Activated T-helper 1 cell treated with anti-CD3 and anti-CD28 coated beads, Interleukin-12 subunit alpha, Interleukin-12 subunit beta, Interleukin-2, Interleukin-4 antibody, amounts not matched to agents 30 ng/mL and 10 ng/mL and 1 ng/mL, durations not matched to agents 14 hours and 24 hours and 36 hours (primary cell): ENCODE measurements at regions not wholly inside any gene's neighbourhood (a gene's known extent, or its start where the extent isn't known, plus 50 kb on each side); places are given as distances from the start of the nearest gene placed in this dataset.

Experiments
- DNase-seq: peaks from one replicate; pipeline ENCODE4 v3.0.0; 2021; ENCODE audit warnings: low spot score
- H3K27ac Mint-ChIP-seq: one replicate; pipeline ENCODE4 v1.8.0; 2021; ENCODE audit warnings: mild to moderate bottlenecking, mixed read lengths
- H3K27me3 Mint-ChIP-seq: one replicate; pipeline ENCODE4 v1.8.0; 2022; ENCODE audit warnings: mild to moderate bottlenecking, moderate library complexity, mixed read lengths; ENCODE audit not compliant: insufficient read depth
- H3K36me3 Mint-ChIP-seq: one replicate; pipeline ENCODE4 v1.8.0; 2021; ENCODE audit warnings: low read depth, mixed read lengths
- H3K4me1 Mint-ChIP-seq: one replicate; pipeline ENCODE4 v1.8.0; 2021; ENCODE audit warnings: low read depth, mixed read lengths
- H3K4me3 Mint-ChIP-seq: one replicate; pipeline ENCODE4 v1.8.0; 2021; ENCODE audit warnings: mild to moderate bottlenecking, moderate library complexity, mixed read lengths
- H3K9me3 Mint-ChIP-seq: one replicate; pipeline ENCODE4 v1.8.0; 2021; ENCODE audit warnings: mixed read lengths
- intact Hi-C: fragments of 100-400 bp; cut with micrococcal nuclease; formaldehyde crosslinking; loops from one replicate; pipeline ENCODE4 v1.15.1; 2024

DNA sequence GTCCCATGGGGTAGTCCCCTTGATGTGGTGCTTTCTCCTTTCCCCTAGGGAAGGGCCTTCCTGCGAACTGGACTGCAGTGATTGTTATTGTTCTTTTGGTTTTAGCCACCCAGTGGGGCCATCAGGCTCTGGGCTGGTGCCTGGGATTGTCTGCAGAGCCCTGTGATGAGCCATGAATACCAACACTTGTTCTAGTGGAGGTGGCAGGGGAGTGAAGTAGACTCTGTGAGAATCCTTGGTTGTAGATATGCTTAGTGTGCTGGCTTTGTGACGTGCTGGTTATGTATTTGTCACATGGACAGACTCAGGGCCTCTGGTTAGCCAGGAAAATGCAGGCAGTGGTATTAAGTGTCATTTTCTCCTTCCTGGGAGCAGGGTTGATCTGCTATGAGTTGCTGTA is 51.8 kb upstream of the NDUFB4 start:
- Mint-ChIP-seq H3K4me1 (no peaks in the 10 kb centered on the region), H3K36me3 (no peaks in the 10 kb centered on the region), H3K27ac (no peak overlapping the region), H3K27me3 (peaks cover 2% of the 10 kb centered on the region), H3K9me3 (peaks cover 31% of the 10 kb centered on the region), H3K4me3 (no peak overlapping the region)
- DNase-seq, result no peak
- intact Hi-C loops, result no loop called here

DNA sequence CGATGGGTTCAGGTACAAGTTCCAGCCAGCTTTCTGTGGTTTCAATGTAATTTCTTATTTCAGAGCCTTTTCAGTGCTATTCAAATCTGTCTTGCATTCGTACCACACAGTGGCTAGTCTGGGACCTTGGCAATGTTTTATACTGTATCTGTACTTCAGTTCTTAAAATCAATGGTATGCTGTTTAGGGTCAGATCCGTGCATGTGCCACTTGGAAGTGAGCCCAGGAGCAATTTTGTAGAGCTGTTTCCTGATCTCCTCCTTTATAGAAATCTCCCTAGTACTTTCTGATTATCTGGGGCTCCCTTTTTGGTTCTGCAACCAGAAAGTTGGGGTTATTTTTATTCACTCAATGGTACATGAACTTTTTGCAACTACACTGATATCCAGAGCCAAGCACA is 59.5 kb upstream of the NDUFB4 start:
- Mint-ChIP-seq H3K27me3 (peaks cover 11% of the 10 kb centered on the region), H3K4me3 (no peak overlapping the region), H3K4me1 (no peaks in the 10 kb centered on the region), H3K36me3 (no peaks in the 10 kb centered on the region), H3K27ac (no peak overlapping the region), H3K9me3 (peaks cover 34% of the 10 kb centered on the region)
- no peak for DNase-seq
- intact Hi-C loops, result no loop called here

DNA sequence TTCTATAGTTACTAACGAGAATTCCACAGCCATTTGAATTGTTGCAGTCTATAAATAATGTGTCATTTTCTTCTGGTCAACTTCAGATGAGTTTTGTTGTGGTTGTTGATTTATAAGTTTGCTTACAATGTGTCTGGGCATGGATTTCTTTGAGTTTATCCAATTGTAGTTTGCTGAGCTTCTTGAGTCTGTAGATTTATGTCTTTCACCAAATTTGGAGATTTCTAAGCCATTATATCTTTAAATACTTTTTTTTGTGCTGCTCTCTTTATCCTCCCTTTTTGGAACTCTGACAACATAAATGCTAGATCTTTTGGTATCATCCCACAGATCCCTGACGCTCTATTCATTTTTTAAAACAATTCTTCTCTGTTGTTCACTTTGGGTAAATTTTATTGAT is 63.2 kb upstream of the NDUFB4 start:
- H3K4me1 Mint-ChIP-seq, result peaks cover 8% of the 10 kb centered on the region
- DNase-seq, result no peak
- intact Hi-C loops, result no loop called here
- H3K27me3 Mint-ChIP-seq, result peaks cover 15% of the 10 kb centered on the region
- H3K36me3 Mint-ChIP-seq, result no peaks in the 10 kb centered on the region
- H3K4me3 Mint-ChIP-seq, result no peak overlapping the region
- H3K9me3 Mint-ChIP-seq, result peaks cover 7% of the 10 kb centered on the region
- H3K27ac Mint-ChIP-seq, result no peak overlapping the region

DNA sequence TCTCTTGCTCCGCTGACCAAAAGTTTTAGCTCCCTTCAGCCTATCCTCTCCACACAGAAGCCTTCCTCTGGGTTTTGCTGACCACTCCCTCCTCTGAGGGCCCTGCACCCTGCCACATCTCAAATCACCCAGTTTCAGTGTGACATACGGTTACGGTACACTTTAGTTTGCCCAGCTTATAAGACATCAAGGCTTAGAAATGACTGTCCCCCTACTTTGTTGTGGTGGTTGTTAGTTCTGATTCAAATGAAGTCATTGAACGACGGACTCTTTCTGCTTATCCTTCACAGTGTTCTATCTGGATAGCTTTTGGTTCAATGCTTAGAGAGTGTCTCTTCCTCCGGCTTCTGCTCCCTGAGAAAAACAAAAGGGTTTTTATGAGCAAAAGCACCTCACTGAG is 68.0 kb upstream of the NDUFB4 start:
- intact Hi-C loops, result no loop called here
- H3K4me1 Mint-ChIP-seq, result peaks cover 23% of the 10 kb centered on the region
- no peak overlapping the region for H3K4me3 Mint-ChIP-seq
- H3K9me3 Mint-ChIP-seq, result peaks cover 5% of the 10 kb centered on the region
- H3K36me3 Mint-ChIP-seq, result no peaks in the 10 kb centered on the region
- H3K27me3 Mint-ChIP-seq, result peaks cover 15% of the 10 kb centered on the region
- peak overlapping the region; percentile 16 for H3K27ac Mint-ChIP-seq
- DNase-seq, result no peak

DNA sequence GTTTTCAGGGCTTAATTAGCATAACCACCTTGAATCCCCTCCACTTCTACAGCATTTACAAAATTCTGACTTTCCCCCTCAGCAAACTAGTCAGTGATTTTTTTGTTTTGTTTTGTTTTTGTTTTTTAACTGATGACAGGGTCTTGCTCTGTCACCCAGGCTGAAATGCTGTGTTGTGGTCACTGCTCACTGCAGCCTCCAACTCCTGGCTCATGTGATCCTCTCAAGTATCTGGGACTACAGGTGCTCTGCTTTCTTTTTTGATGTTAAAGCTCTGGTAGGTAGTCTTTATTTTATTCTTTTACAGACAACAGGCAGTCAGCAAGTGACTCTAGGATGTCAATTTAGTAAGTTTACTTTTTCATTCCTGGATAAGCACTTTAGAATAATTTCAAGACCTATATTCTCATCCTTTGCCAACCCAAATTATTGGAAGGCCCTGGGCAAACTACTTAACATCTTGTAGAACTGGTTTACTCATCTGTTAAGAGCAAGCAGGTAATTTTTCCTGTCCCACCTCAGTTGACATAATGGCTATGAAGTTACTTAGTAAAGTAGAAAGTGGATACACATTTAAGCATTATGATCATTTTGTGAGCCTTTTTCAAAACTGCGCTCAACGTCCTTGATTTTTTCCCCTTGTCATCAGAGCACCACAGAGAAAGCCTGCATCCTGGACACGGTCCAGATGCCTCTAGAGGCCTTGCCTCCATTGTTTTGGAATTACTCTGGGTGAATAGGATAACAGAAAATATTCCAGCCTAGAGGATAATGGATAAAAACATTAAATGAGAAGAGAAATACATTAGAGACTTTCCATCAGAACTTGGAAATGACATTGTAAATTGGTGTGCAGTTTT is 69.9 kb upstream of the NDUFB4 start:
- peaks cover 23% of the 10 kb centered on the region for H3K4me1 Mint-ChIP-seq
- H3K27ac Mint-ChIP-seq, result no peak overlapping the region
- no peak overlapping the region for H3K4me3 Mint-ChIP-seq
- no peaks in the 10 kb centered on the region for H3K36me3 Mint-ChIP-seq
- H3K27me3 Mint-ChIP-seq, result peaks cover 8% of the 10 kb centered on the region
- intact Hi-C loops, result no loop called here
- no peak for DNase-seq
- H3K9me3 Mint-ChIP-seq, result no peaks in the 10 kb centered on the region

DNA sequence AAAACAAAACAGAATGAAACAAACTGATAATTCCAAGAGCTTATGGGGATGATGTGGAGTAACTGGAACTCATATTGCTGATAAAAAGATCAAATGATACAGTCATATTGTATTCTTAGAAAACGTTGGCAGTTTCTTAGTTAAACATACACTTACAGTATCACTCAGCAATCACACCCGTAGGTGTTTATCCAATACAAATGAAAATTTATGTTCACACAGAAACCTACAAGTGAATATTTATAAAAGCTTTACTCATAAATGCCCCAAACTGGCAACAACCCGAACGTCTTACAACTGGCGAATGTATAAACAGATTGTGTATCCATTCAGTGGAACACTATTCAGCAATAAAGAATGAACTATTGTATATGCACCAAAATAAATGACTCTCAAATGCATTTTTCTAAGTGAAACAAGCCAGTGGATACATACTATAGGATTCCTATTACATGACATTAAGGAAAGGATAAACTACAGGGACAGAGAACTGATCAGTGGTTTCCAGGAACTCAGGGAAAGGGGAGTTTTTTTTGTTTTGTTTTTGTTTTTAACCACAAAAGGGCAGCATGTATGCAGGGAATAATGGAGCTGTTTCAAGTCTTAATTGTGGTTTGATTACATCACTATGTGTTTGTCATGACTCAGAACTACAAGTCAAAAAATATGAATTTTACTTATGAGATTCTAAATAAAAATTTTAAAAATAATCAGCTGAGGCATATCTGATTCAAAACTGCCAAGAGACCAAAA is 71.8 kb upstream of the NDUFB4 start:
- no peak for DNase-seq
- no peak overlapping the region for H3K4me3 Mint-ChIP-seq
- peaks cover 23% of the 10 kb centered on the region for H3K4me1 Mint-ChIP-seq
- H3K9me3 Mint-ChIP-seq, result no peaks in the 10 kb centered on the region
- no peaks in the 10 kb centered on the region for H3K36me3 Mint-ChIP-seq
- peak overlapping the region; percentile 30 for H3K27ac Mint-ChIP-seq
- H3K27me3 Mint-ChIP-seq, result peaks cover 3% of the 10 kb centered on the region
- intact Hi-C loops, result loop anchor here (5.0 kb wide), 1 partner anchor 187 kb away; no protein-coding TSS in a partner anchor

DNA sequence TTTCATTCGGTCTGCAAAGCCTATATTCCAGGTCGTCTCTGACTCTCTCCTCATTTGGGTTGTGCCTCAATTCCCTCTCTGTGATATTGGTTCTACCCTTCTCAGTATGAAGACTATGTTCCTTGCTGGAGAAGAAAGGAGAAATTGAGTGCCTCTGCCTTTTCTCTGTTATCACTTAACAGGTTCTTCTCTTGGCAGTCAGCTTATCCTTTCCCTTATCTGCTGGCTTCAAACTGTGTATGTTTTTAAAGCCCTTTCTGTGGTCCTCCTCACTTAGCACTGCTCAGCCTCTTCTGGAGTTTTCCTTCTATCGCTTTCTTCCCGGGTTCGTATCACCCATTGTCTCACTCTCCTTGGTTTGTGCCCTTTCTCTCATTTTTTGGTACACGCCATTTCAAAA is 65.3 kb upstream of the FSTL1 start:
- DNase-seq, result no peak
- H3K9me3 Mint-ChIP-seq, result no peaks in the 10 kb centered on the region
- H3K27ac Mint-ChIP-seq, result no peak overlapping the region
- intact Hi-C loops, result no loop called here
- H3K4me1 Mint-ChIP-seq, result no peaks in the 10 kb centered on the region
- H3K36me3 Mint-ChIP-seq, result no peaks in the 10 kb centered on the region
- no peaks in the 10 kb centered on the region for H3K27me3 Mint-ChIP-seq
- H3K4me3 Mint-ChIP-seq, result no peak overlapping the region

DNA sequence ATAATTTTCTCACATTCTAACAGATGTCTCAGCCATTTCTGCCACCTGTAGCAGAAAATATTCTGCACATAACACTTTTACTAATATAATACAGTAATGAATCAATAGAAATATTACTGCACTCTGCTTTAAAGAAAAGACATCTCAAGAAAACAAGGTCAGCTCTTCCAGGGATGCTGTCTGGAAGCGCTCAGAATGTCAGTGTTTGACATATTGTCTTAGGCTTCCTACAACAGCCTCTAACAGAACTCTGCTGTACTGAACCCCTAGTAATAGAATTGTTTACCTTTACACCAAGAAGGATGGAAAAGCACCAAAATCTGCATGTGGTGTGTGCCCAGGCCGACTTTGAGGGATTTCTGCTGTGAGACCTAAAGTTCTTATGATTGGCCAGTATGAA is 61.9 kb upstream of the FSTL1 start:
- Mint-ChIP-seq H3K27me3 (peaks cover 6% of the 10 kb centered on the region), H3K9me3 (peaks cover 5% of the 10 kb centered on the region), H3K27ac (no peak overlapping the region), H3K4me3 (no peak overlapping the region), H3K36me3 (no peaks in the 10 kb centered on the region), H3K4me1 (no peaks in the 10 kb centered on the region)
- intact Hi-C loops, result no loop called here
- no peak for DNase-seq

DNA sequence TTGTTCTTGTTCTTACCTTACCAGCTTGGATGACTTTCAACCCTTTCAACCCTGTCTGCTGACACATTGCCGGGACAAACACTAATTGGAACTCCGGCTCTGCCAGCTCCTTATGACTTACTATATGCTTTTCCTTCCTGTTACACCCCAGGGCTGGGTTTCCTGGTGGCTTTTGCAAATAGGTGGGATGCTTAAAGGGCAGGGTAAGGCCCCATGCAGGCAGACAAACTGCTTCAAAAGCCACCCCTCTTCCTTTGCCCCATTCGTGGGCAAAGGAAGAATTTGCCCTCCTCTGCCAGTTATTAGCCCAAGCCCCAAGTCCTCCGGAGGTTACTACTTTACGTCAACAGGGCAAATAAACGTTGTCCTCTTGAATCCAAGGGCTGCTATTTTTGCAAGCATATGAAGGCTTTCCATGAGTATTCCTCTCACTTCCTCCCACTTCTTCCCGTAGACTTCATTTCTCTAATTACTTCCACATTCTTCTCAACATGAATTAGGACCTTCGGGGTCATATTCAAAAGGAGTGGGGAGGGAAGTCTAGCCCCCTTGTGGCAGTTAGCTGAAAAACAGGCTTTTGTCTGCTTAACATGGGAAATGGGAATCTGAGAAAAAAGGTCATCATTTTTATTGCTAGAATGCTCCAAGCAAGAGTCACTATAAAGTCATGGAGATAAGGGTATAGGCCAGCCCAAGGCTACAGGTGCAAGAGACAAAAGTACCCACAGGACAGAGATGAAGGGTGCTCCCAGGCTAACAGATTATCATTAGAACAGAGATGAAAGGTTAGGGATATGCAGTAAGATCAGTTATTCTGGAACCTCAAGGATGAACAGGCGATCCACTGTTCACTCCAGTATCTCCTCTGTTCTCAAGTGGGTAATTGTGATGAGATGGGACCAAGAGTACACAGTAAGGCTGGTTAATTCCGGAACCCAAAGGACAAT is 56.3 kb upstream of the FSTL1 start:
- no peaks in the 10 kb centered on the region for H3K4me1 Mint-ChIP-seq
- H3K9me3 Mint-ChIP-seq, result peaks cover 5% of the 10 kb centered on the region
- H3K27me3 Mint-ChIP-seq, result peaks cover 9% of the 10 kb centered on the region
- no peak overlapping the region for H3K4me3 Mint-ChIP-seq
- H3K36me3 Mint-ChIP-seq, result no peaks in the 10 kb centered on the region
- H3K27ac Mint-ChIP-seq, result no peak overlapping the region
- no peak for DNase-seq
- intact Hi-C loops, result loop anchor here (5.0 kb wide), 1 partner anchor 50 kb away; no protein-coding TSS in a partner anchor

DNA sequence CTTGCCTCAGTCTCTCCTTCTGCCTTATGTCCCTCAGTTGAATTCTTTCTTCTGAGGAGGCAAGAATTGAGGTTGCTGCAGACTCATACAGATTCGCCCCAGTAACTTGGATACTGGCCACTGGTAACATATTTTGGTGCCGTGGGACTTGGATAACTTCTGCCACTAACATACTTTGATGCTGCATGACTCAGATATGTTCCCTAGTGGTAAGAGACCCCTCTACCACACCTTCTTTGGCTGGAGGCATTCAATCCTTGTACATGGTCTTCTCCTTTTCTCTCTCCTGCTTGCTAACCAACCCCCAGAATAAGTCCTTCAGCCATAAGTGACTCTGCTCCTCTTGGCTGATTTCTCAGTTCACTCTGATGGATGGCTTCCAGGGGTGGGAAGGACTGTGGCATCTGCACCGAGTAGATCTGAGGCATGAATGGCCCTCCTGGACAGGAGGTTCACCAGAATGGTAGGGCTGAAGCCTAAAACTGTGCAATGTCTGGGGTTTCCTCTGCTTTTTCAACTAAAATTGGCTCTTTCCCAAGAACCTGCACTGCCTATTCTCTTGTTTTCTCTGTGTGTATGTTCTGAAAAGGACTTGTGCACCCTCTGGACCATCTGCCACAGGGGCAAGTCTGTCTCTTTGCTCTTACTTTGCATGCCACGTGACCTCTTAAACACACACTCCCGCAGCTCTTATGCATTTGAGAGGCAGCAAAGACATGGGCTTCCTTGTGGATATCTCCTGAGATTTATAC is 55.5 kb upstream of the FSTL1 start:
- peaks cover 9% of the 10 kb centered on the region for H3K27me3 Mint-ChIP-seq
- no peak for DNase-seq
- H3K4me3 Mint-ChIP-seq, result no peak overlapping the region
- peaks cover 5% of the 10 kb centered on the region for H3K9me3 Mint-ChIP-seq
- intact Hi-C loops, result loop anchor here (5.0 kb wide), 1 partner anchor 51 kb away; no protein-coding TSS in a partner anchor
- no peak overlapping the region for H3K27ac Mint-ChIP-seq
- no peaks in the 10 kb centered on the region for H3K4me1 Mint-ChIP-seq
- no peaks in the 10 kb centered on the region for H3K36me3 Mint-ChIP-seq

DNA sequence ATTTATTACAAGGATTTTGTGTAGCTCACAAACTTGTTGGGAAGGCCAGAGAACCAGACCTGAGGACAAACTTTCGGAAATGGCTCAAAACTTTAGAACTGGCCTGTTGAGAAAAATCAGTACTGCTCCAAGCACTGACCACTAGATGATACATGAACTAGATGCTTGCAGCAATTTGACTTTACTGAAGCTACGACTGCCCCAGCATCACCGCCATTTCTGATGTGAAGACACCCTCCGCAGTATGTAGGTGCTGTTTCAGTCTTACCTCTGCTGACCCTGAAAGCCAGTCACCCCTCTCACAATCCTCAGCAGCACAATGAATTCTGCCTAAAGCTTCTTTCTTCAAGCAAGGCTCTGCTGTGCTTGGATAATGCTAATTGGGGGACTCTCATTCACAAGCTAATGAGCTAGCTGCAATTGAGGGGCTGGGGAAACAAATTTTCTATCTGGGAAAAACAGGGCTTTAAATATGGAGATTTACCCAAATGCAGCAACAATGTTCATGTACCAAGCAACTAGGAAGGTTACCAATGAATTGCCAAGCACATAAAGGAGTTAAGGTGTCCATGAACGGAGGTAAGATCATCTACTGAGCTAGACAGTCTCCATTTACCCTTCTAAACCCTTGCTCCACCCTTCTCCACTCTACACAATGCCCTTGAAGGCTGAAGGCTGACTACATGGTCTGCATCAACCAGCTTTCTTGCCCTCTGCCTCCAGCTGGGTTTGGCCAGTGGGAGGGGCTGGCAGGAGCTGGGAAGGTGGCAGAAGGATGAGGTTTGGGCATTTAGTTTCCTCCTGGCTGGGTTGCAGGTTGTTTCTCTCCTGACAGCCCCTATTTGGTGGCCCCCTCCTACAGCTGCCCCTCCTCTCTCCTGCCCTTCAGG is 53.2 kb upstream of the FSTL1 start:
- no peaks in the 10 kb centered on the region for H3K36me3 Mint-ChIP-seq
- H3K9me3 Mint-ChIP-seq, result no peaks in the 10 kb centered on the region
- no peaks in the 10 kb centered on the region for H3K4me1 Mint-ChIP-seq
- H3K4me3 Mint-ChIP-seq, result no peak overlapping the region
- no peak overlapping the region for H3K27ac Mint-ChIP-seq
- intact Hi-C loops, result no loop called here
- H3K27me3 Mint-ChIP-seq, result peaks cover 10% of the 10 kb centered on the region
- DNase-seq, result no peak
